ENCODE measurements at regions not wholly inside any gene's neighbourhood (a gene's known extent, or its start where the extent isn't known, plus 50 kb on each side); places are given as distances from the start of the nearest gene placed in this dataset.

DNA sequence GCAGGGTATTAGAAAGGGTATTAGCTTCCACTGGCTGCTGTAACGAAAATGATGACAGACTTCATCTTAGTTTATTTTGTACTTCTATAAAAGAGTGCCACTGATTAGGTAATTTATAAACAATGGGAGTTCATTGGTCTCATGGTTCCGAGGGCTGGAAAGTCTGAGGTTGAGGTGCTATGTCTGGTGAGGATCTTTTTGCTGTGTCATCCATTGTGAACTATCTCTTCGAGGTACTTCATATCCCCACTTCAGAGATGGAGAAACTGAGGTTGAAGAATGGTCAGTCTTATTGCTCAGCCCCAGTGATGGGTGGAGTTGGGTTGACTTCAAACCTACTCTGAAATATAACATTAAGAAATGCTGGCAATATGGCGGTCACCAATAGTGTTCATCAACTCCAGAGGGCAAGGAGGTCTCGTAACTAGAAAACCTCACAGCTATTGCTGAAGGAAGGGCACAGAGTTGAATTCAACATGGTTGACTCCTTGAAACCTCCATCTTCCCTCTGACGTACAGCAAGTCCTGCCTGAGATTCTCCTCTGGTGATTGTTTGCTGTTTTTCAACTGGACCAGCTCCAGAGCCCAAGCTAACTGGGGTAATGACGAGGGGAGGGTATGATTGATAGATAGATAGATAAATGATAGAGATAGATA is 53.6 kb upstream of the SHOX start:
- Histone ChIP-seq H3K36me3 (ENCODE audit: control insufficient read depth in 2 of 4, insufficient read depth in 4 of 4, low read length in 3 of 4) (no peaks in the 10 kb centered on the region), H3K4me1 (replicated peaks in 1 of 4; ENCODE audit: control insufficient read depth in 3 of 4, insufficient read depth in 4 of 4, low read length in 3 of 4) (no peaks in the 10 kb centered on the region), H2BK5ac (ENCODE audit: low read depth, low read length) (no peak overlapping the region), H3K4me2 (ENCODE audit: insufficient read depth in 1 of 2, low read depth in 2 of 2, low read length in 2 of 2) (no peak overlapping the region), H2BK20ac (ENCODE audit: low read length) (no peak overlapping the region), H3K4ac (replicated peaks; ENCODE audit: insufficient read length, low read depth, low read length) (no peak overlapping the region), H3K27me3 (replicated peaks in 1 of 4; ENCODE audit: control insufficient read depth in 3 of 4, extremely low read depth in 1 of 4, insufficient read depth in 3 of 4, low read length in 3 of 4) (no peaks in the 10 kb centered on the region; a peak in 2 of 7 replicates), H3K79me2 (ENCODE audit: control insufficient read depth in 1 of 2, insufficient read depth in 2 of 2, low read length in 2 of 2) (no peaks in the 10 kb centered on the region), H4K5ac (ENCODE audit: insufficient read length, low read depth, low read length) (no peak overlapping the region), H3K27ac (ENCODE audit: low read depth, low read length) (no peak overlapping the region), H3K14ac (ENCODE audit: insufficient read length) (no peak overlapping the region), H2BK15ac (ENCODE audit: low read length) (no peak overlapping the region), H2AK5ac (ENCODE audit: low read depth, low read length) (no peak overlapping the region), H3K23ac (ENCODE audit: insufficient read length) (no peak overlapping the region), H3K18ac (ENCODE audit: extremely low read depth, low read length) (no peak overlapping the region), H2AFZ (ENCODE audit: low read length) (no peak overlapping the region), H4K8ac (ENCODE audit: extremely low read depth, insufficient read depth, low read length) (no peak overlapping the region), H3K4me3 (ENCODE audit: extremely low read depth in 1 of 4, insufficient read depth in 2 of 4, low read depth in 3 of 4, low read length in 4 of 4) (no peak overlapping the region), H3K9me3 (ENCODE audit: insufficient read depth in 2 of 2, low read depth in 1 of 2, low read length in 1 of 2) (no peaks in the 10 kb centered on the region), H3K56ac (replicated peaks; ENCODE audit: insufficient read length, low read depth, low read length) (no peak overlapping the region), H3K79me1 (ENCODE audit: low read depth, low read length) (no peaks in the 10 kb centered on the region), H3K9ac (replicated peaks in 1 of 4; ENCODE audit: extremely low read depth in 1 of 4, low read depth in 3 of 4, low read length in 3 of 4) (no peak overlapping the region), H2BK12ac (ENCODE audit: low read depth, low read length) (no peak overlapping the region), H4K20me1 (replicated peaks in 1 of 2; ENCODE audit: control insufficient read depth in 1 of 2, insufficient read depth in 2 of 2, low read length in 2 of 2) (no peaks in the 10 kb centered on the region), H2BK120ac (replicated peaks; ENCODE audit: low read depth, low read length) (no peak overlapping the region), H4K91ac (replicated peaks; ENCODE audit: insufficient read length, low read length) (no peak overlapping the region), H3K23me2 (ENCODE audit: low read depth, low read length) (peaks cover 2% of the 10 kb centered on the region; the same call in 1 of the 2 replicates)
- whole genome bisulfite sequencing, 2 experiments (ENCODE audit: extremely low coverage in 1 of 2, insufficient coverage in 1 of 2, insufficient read length in 1 of 2, insufficient replicate concordance in 2 of 2, low coverage in 1 of 2, low lambda C conversion rate in 2 of 2, missing lambda C conversion rate in 1 of 2), result 84% methylated on average over 7 of the region's 7 CpGs; no CpG with 5 or more reads in 1 of the 2 experiments
- CTCF ChIA-PET (ENCODE audit: partially characterized antibody), result no interaction called here
- no peak for FAIRE-seq
- no peak for DNase-seq (ENCODE audit: low read depth in 1 of 2, low spot score in 2 of 2)
- TF ChIP-seq SP2 (IDR thresholded peaks at IDR 0.05; ENCODE audit: low read length) (no peak), RXRA (IDR thresholded peaks at IDR 0.05; ENCODE audit: insufficient read depth, low read depth, low read length) (no peak), SRF (IDR thresholded peaks at IDR 0.05; ENCODE audit: low read depth, low read length) (no peak), CHD1 (IDR thresholded peaks at IDR 0.05; ENCODE audit: low read depth, low read length) (no peak), JUND (IDR thresholded peaks at IDR 0.05; ENCODE audit: low read length) (no peak), TAF7 (optimal IDR thresholded peaks at IDR 0.05; ENCODE audit: borderline replicate concordance, low read depth, low read length) (no peak), CHD2 (IDR thresholded peaks at IDR 0.05; ENCODE audit: low read length) (no peak), RFX5 (IDR thresholded peaks at IDR 0.05; ENCODE audit: borderline replicate concordance, low read depth, low read length) (no peak)
- TF ChIP-seq, protein P1, sequence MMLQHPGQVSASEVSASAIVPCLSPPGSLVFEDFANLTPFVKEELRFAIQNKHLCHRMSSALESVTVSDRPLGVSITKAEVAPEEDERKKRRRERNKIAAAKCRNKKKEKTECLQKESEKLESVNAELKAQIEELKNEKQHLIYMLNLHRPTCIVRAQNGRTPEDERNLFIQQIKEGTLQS (IDR thresholded peaks at IDR 0.05; ENCODE audit: insufficient read depth, low read depth, low read length), result no peak
- TF ChIP-seq, protein P2, sequence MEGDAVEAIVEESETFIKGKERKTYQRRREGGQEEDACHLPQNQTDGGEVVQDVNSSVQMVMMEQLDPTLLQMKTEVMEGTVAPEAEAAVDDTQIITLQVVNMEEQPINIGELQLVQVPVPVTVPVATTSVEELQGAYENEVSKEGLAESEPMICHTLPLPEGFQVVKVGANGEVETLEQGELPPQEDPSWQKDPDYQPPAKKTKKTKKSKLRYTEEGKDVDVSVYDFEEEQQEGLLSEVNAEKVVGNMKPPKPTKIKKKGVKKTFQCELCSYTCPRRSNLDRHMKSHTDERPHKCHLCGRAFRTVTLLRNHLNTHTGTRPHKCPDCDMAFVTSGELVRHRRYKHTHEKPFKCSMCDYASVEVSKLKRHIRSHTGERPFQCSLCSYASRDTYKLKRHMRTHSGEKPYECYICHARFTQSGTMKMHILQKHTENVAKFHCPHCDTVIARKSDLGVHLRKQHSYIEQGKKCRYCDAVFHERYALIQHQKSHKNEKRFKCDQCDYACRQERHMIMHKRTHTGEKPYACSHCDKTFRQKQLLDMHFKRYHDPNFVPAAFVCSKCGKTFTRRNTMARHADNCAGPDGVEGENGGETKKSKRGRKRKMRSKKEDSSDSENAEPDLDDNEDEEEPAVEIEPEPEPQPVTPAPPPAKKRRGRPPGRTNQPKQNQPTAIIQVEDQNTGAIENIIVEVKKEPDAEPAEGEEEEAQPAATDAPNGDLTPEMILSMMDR (IDR thresholded peaks at IDR 0.05; ENCODE audit: control extremely low read depth in 1 of 3, insufficient read depth in 1 of 3, low read depth in 1 of 3, low read length in 3 of 3), result no peak
- POLR2A ChIA-PET (ENCODE audit: partially characterized antibody), result no interaction called here
